T follicular helper cell (primary cell): ENCODE measurements at regions not wholly inside any gene's neighbourhood (a gene's known extent, or its start where the extent isn't known, plus 50 kb on each side); places are given as distances from the start of the nearest gene placed in this dataset.
"Not testable (repeated sequence)": the region's sequence is repeated elsewhere in the genome, so short reads cannot be mapped to it uniquely, and the experiment has no call there.

Source experiments
- DNase-seq: peaks from one replicate; pipeline ENCODE4 v3.0.0-alpha.2; 2020; ENCODE audit warnings: low read depth

GRCh38 chr5:154653418-154653763 lies 101.8 kb upstream of the LARP1 start:
- no peak for DNase-seq

DNA sequence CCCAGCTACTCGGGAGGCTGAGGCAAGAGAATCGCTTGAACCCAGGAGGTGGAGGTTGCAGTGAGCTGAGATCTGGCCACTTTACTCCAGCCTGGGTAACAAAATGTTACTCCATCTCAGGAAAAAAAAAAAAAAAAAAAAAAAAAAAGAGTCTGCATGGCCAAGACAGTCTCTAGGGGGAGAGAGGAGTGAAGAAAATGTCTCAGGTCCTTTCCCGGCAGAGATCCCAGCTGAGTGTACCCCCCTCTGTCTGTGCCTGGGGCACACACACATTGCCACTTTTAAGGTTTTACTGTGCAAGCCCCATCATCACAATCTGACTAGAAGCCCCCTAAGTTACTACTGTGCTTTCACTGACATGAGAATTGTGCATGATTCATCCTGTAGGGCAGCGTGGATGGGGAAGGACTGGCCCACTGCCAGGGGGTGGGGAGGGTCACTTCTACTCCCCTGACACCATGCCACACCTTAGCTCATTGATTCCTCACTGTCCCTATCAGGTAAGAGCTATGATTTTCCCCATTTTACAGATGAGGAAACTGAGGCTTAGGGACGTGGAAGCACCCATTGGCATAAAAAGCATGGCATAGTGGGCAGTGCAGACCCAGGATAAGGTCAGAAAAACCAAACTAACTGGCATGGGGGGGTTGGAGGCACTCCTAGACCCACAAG lies 102.3 kb upstream of the LARP1 start:
- DNase-seq: no peak

GRCh38 chr5:154651795-154652194 lies 103.4 kb upstream of the LARP1 start:
- DNase-seq: not testable (repeated sequence)

DNA sequence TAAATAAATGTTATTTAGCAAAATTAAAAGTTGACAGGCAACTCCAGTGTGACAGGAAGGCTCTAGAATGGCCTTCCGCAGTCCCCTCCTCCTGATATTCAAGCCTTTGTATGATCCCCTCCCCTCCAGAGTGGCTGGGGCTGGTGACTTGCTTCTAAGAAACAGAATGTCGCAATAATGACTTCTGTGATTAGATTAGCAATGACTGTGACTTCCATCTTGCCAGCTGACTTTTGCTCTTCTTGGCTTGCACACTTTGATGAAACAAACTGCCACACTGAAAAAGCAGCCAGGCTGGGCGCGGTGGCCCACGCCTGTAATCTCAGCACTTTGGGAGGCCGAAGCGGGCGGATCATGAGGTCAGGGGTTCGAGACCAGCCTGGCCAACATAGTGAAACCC lies 106.5 kb upstream of the LARP1 start:
- DNase-seq: no peak

GRCh38 chr5:154648229-154648628 lies 106.9 kb upstream of the LARP1 start:
- no peak for DNase-seq

GRCh38 chr5:154647761-154648145 lies 107.4 kb upstream of the LARP1 start:
- no peak for DNase-seq

GRCh38 chr5:154647114-154647760 lies 107.9 kb upstream of the LARP1 start:
- DNase-seq: no peak

- DNase-seq: no peak
Observed at GRCh38 chr5:154646745-154647113, 108.4 kb upstream of the LARP1 start.

DNA sequence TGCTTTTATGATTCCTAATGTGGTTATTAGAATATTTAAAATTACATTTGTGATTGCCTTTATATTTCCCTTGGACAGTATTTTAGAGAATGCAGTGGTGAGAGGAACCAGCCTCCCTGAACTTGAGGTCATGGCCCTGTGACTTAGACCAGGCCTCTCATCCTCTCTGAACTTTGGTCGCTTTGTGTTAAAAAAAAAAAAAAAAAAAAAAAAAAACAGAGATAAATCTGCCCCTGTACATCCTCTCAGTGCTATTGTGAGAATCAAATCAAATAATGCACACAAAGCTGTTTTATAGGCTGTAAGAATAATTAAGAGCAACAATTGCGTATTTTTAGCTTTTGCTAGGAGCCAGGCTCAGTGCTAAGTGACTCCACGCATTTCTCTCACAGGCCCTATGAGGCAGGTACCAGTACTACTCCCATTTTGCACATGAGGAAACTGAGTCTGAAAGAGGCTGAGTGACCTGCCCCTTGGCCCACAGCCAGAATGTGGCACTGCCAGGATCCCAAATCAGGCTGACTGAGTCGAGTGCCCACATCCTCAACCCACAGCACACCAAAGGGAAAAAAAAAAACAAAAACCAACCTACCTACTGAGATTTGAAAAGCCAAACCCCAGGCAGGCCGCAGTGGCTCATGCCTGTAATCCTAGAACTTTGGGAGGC lies 110.3 kb upstream of the LARP1 start:
- no peak for DNase-seq

- no peak for DNase-seq
Observed at GRCh38 chr5:154642499-154643245, 112.5 kb upstream of the LARP1 start.

- not testable (repeated sequence) for DNase-seq
Observed at GRCh38 chr5:154640213-154640831, 114.9 kb upstream of the LARP1 start.

DNA sequence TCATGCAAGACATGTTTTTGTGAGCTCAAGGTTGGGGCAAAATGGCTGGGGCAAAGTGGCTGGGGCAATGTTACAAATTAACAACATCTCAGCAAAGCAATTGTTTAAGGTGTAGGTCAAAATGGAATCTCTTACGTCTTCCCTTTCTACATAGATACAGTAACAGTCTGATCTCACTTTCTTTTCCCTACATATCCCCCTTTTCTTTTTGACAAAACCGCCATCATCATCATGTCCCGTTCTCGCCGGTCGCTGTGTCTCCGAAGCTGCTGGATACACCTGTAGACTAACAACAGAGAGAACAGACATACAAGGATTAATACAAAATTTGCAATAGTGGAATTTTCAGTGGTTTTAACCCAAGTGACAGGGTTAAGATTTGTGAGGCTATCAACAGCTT lies 118.4 kb upstream of the LARP1 start:
- not testable (repeated sequence) for DNase-seq

- not testable (repeated sequence) for DNase-seq
Observed at GRCh38 chr5:154636271-154636670, 118.9 kb upstream of the LARP1 start.

GRCh38 chr5:154633744-154634143 lies 121.4 kb upstream of the LARP1 start:
- not testable (repeated sequence) for DNase-seq

DNA sequence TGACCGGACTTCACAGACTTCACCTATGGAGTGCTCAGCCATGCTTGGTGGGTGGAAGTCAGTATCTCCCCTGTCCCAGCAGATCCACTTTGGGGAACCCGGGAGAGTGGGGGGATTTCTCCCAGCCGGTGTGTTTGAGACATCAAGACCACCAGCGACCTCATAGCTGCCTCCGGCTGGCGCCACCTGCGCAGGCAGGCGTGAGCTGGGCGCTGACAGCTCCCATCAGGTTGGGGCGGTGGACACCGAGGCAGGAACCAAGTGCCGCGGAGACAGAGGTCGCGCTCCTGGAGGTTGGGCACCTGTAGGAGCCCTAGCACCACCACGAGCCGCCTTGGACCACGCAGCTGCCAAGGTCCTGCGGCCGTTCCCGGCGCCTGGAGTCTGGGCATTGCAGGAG lies 124.0 kb upstream of the LARP1 start:
- DNase-seq: no peak

GRCh38 chr5:154630410-154630809 lies 124.8 kb upstream of the LARP1 start:
- DNase-seq: no peak

DNA sequence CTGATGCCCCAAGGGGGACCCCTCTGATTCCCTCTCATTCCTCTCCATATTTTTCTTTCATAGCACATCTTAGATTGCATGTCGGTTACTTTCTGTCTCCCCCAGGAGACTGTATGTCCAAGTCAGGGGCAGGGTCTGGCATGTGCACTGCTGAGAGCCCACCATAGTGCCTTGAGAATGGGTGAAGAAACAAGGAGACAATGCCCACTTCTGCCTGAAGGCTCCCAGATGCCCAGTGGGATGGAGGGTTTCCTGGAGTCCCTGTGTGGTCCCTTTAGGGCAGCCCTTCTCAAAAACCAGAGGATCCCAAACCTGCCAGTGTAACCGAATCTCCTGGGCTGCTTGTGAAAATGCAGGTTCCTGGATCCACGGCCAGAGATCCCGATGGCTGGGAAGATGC lies 126.5 kb upstream of the LARP1 start:
- no peak for DNase-seq

GRCh38 chr5:154627698-154628678 lies 127.2 kb upstream of the LARP1 start:
- no peak for DNase-seq

GRCh38 chr5:154626876-154627557 lies 128.2 kb upstream of the LARP1 start:
- DNase-seq: no peak

DNA sequence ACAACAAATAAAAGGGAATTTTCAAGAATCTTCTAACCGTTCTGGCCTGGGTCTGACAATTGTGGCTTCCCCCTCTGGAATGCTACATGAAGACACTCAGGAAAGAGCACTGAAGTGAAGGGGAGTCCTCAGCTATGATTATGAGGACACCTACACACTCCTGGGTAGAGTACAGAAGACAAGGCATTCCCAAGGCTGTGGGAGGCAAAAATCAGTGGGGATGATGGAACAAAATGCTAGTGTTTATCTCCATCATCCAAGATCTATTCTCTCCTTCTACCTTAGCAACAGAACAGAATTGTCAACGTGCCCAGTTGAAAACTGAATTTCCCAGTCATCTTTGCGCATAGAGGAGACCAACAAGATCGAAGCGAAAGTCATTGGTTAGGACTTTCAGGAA lies 130.1 kb upstream of the LARP1 start:
- DNase-seq: no peak
